Activated CD4-positive, alpha-beta T cell treated with anti-CD3 and anti-CD28 coated beads, Interleukin-2, Interleukin-4, amounts not matched to agents 100 ng/mL and 50 ng/mL, durations not matched to agents 16 hours and 8 hours (primary cell): ENCODE measurements at regions not wholly inside any gene's neighbourhood (a gene's known extent, or its start where the extent isn't known, plus 50 kb on each side); places are given as distances from the start of the nearest gene placed in this dataset.
"Not testable (repeated sequence)": the region's sequence is repeated elsewhere in the genome, so short reads cannot be mapped to it uniquely, and the experiment has no call there.

Source experiments
- DNase-seq: peaks from one replicate; pipeline ENCODE4 v3.0.0-alpha.2; 2020; ENCODE audit warnings: low spot score

DNA sequence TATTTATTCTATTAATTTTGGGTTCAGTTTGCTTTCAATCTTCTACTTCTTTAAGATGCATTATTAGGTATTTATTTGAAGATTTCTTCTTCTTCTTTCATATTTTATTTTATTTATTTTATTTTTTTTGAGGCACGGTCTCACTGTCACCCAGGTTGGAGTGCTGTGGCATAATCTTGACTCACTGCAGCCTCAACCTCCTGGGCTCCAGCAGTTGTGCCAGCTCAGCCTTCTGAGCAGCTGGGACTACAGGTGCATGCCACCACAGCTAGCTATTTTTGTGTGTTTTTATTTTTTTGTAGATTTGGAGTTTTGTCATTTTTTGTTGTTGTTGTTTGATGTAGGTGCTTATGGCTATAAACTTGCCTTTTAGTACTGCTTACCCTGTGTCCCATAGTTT, 543.2 kb upstream of the SGO1 start:
- DNase-seq = no peak

DNA sequence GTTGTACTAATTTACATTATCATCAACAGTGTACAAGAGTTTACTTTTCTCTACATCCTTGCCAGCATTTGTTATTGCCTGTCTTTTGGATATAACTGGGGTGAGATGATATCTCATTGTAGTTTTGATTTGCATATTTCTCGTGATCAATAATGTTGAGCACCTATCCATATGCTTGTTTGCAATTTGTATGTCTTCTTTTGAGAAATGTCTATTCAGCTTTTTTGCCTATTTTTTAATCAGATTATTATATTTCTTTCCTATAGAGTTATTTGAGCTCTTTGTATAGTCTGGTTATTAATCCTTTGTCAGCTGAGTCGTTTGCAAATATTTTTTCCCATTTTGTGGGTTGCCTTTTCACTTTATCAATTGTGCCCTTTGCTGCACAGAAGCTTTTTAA, 540.8 kb upstream of the SGO1 start:
- no peak for DNase-seq

DNA sequence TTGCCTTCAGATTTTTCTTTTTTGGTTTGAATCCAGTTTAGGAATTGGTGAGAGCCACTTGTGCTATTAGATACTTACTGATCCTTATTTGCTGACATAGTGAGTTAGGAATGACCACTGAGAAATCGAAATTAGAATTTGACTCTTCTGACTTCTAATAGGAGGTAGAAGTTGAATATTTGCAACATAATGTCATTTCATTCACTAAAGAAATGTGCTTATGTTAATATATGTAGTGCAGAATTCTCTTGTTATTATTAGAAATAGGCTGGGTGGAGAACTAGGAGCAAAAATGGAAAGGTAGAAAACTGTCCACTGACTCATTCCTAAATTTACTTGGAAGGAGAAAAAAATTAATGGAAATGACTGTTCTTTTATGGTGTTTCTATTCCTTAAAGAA, 538.2 kb upstream of the SGO1 start:
- no peak for DNase-seq

DNA sequence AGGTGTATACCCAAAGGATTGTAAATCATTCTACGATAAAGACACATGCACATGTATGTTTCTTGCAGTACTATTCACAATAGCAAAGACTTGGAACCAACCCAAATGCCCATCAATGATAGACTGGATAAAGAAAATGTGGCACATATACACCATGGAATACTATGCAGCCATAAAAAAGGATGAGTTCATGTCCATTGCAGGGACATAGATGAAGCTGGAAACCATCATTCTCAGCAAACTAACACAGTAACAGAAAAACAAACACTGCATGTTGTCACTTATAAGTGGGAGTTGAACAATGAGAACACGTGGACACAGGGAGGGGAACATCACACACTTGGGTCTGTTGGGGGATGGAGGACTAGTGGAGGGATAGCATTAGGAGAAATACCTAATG, 530.4 kb upstream of the SGO1 start:
- not testable (repeated sequence) for DNase-seq

DNA sequence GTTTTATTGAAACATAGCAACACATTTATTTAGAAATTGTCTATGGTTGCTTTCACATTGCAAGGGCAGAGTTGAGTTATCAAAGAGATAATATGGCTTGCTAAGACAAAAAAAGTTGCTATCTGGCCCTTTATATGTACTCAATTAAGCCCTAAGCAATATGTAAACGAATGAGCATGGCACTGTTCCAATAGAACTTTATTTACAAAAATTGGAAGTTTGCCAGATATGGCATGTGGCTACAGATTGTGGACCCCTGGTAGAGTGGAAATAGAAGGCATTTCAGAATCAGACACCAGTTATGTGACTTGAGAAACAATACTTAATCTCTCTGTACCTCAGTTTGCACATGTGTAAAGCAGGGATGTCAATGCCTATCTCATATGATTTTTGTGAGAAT, 515.6 kb upstream of the SGO1 start:
- DNase-seq = no peak

DNA sequence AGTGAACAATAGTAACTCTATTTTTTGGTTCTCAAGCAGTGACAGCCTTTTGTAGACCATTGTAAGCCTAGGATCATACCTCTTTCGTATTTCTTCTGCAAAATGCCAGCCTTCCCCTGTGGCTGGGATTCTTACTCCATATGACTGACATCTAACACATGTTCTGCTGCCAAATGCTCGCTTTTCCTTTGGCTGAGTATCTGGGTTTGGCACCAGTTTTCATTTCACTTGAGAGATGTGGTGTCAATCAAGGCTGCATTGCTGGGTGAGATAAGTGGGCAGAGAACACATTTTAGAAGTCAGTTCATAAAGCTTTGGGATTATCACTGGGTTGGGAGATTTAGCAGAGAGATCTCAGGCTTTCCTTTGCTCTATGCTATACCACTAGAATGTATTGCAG, 514.7 kb upstream of the SGO1 start:
- DNase-seq = no peak

DNA sequence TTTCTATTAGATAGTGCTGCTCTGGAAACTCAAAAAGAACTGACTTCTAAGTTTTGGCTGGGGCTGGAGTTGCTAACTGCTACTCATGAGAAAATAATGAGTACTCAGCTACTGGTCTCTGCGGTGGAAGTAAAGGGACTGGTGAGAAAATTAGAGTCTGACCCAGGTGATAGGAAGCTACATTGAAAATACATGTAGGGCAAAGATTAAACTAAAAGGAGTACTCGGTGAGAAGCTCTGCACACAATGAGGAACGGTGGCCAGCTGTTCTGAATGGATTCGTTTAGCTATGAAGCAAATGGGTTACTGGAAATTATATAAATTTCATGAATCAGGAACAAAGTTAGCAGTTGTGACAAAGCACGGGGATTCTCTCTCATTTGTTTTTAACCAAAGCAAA, 512.9 kb upstream of the SGO1 start:
- DNase-seq = no peak

DNA sequence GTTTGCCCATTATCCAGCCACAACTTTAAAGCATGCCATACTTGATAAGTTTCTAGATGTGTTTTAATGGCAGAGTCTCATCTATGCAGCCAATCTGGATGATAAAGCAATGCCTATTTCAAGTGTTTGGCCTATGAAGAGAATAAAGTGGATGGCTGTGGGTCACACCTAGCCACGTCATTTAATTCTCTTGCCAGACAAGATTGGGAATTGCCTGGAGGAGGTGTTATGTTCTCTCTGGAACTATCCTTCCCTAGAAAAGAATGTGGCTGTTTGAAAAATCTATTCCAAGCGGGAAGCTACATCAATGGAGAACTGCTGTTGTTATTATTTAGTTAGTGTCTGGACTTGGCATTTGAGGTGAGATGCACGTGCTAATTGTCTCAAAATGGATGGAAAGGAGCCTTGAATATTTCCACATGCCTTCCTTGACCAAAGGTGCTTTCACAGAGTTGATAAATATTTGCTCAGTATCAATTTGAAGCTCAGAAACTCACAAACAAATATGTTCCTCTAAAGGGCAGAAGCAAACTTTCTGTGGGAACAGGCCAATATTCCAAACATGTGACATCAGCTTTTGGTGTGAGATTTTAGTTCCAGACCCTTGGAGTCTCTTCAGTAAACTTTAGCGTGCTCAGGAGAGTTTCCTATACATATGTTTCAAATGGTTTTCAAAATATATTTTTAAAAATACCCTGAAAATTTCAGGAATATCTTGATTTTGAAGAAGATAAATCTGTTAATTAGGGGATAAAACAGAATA, 510.6 kb upstream of the SGO1 start:
- no peak for DNase-seq

DNA sequence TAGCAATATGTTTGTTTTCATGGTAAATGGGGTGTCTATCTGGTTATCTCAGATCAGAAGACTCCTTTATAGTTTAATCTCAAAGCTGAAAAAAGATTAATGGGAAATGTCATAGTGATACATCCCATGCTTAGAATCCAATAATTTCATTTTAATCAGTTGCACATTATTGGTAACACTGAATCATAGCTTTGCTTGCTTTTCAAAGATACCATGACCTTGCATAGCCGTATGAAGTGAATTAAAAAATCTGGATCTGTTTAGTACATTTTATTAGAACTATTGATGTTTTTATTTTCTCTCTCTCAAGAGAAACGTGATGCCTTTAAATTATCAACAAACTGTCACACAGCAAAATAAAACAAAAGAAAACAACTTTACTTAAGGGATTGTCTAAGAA, 506.7 kb upstream of the SGO1 start:
- no peak for DNase-seq

DNA sequence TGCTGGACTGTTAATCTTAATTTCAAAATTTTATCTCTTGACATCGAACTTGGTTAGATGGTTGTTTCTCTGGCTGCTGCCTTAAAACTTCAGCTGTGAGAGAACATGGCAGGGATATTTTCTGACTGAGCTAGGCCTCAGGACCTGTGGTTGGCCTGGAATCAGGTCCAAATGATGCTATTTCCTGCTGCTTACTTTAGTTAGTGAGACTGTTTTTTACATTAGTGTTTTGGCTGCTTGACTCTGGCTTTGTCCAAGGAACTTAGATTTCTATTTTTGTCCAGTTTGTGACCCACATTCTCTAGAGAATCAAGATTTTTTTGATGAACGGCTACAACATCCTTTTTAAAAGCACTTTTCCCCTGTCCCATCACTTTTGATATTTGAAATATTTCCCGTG, 497.9 kb upstream of the SGO1 start:
- no peak for DNase-seq

DNA sequence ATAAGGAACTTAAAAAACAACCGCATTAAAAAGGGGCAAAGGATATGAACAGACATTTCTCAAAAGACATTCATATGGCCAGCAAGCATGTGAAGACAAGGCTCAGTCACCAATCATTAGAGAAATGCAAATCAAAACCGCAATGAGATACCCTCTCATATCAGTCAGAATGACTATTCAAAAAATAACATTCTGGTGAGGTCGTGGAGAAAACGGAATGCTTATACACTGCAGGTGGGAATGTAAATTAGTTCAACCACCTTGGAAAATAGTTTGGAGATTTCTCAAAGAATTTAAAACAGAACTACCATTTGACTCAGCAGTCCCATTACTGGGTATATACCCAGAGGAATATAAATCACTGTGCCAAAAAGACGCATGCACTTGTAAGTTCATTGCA, 496.6 kb upstream of the SGO1 start:
- no peak for DNase-seq

DNA sequence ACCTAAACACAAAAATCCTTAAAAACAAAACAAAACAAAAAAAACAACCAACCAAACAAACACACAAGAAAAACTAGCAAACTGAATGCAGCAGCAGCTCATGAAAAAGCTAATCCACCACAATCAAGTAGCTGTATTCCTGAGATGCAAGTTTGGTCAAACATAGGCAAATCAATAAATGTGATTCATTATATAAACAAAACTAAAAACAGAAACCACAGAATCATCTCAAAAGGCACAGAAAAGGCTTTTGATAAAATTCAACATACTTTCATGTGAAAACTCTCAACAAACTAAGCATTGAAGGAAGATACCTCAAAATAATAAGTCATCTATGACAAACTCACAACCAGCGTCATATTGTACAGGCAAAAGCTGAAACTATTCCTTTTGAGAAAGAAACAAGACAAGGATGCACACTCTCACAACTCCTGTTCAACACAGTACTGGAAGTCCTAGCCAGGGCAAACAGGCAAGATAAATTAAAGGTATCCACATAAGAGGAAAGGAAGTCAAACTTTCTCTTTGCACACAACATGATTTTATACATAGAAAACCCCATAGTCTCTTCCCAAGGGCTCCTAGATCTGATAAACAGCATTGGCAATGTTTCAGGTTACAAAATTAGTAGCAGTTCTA, 495.1 kb upstream of the SGO1 start:
- DNase-seq = no peak

DNA sequence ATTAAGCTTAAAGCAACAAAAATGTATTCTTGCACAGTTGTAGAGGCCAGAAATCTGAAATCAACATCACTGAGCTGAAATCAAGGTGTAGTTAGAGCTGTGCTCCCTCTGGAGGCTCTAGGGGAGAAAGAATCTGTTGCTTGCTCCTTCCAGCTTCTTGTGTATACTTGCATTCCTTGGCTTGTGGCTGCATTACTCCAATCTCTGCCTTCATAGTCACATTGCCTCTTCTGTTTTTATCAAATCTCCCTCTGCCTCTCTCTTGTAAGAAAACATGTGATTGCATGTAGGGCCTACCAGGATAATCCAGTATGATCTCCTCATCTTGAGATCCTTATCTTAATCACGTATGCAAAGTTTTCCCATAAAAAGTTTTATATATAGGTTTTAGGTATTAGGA, 487.9 kb upstream of the SGO1 start:
- no peak for DNase-seq

DNA sequence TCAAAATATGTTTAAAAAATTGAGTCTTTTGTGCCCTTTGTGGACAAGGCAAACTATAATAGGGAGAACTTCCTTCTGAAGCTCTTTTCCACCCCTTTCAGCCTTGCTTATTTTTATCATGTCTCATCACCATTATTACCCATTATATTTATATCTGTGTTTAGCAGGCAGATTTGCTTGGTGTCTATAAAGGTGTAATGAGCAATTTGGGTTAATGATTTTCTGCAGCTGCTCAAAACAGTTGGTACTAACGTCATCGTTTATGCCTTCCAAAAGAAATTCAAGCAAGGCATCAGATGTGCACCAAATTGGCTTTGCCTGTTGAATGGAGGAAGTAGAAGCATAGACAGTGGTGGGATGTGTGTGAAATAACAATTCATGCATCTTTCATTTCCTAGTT, 483.7 kb upstream of the SGO1 start:
- DNase-seq = no peak

DNA sequence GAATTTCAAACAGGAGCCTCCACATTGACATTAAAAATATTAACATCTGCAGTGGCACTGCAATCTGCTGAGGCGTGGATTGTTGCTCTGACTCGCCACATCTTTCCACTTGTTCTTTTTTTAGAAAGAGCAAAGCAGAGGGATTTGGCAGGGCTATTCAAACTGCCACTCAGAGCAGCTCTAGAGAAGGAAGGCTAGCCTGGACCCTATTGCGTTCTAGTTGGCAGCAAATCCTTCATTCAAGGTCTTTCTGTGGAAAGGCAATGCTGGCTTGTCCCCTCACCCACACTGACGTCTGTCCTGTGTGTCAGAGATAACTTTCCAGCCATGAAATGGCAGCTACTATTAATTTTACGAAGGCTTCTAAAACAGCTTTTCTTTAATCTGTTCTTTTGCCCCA, 483.2 kb upstream of the SGO1 start:
- no peak for DNase-seq

DNA sequence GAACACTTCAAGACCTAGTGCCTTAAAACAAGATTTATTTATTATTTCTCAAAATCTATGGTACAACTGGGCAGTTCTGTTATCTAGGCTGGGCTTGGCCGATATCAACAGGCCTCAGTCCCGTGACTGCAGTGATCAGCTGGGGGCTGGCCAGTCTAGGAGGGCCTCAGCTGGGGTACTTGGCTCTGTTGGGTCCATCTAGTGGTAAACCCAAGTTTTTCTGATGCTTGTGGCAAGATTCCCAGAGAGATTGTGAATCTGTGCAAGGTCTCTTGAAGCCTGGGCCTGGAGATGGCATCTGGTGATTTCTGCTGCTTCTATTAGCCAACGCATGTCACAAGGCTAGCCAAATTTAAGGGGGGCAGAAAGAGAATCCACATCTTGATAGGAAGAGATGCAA, 482.4 kb upstream of the SGO1 start:
- no peak for DNase-seq

DNA sequence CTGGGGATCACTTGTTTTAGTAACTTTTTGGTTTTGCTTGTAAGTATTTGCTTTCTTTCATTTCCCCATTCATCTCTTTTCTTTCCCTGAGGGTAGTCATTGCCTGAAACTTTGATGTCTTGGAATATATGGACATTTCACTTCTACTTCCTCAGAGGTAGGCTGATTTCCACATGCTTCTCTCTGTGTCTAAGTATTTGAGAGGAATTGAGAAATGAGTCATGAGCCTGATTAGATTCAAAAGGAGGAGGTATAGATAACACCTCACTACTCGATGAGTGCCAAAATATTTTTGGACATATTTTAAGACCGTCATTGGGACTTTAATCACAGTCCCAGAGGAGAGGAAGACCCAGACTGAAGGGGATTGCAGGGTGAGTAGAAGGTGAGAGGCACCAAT, 480.1 kb upstream of the SGO1 start:
- no peak for DNase-seq

DNA sequence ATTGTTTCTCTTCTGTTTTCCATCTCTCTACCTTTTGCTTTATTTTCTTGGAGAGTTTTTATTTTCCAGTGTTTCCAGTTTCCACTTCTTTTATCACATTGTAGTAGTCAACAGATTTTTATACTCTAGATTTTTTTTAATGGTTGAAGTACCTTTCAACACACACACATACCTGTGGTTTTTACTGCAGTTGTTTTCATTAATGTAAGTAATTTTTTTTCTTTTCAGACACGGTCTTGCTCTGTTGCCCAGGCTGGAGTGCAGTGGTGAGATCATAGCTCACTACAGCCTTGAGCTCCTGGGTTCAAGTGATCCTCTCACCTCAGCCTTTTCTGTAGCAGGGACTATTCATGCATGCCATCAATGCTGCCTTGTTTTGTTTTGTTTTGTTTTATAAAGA, 472.5 kb upstream of the SGO1 start:
- DNase-seq = no peak

DNA sequence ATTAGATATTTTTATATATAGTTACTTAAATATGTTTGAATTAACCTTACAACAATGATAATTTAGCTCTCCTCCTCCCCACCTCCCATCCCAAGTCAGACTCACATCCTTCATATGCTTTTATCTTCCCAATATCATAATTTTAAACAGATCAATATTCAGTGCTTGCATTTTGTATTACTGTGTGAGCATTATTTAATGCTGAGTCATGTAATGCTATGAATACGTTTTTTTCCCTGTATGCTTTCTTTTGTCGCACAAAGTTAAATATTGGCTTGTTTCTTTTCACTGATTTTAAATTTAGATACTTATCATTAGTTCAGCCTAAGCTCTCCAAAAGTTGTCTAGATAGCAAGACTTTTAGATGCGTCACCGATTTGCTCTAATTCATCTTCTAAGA, 471.6 kb upstream of the SGO1 start:
- no peak for DNase-seq

DNA sequence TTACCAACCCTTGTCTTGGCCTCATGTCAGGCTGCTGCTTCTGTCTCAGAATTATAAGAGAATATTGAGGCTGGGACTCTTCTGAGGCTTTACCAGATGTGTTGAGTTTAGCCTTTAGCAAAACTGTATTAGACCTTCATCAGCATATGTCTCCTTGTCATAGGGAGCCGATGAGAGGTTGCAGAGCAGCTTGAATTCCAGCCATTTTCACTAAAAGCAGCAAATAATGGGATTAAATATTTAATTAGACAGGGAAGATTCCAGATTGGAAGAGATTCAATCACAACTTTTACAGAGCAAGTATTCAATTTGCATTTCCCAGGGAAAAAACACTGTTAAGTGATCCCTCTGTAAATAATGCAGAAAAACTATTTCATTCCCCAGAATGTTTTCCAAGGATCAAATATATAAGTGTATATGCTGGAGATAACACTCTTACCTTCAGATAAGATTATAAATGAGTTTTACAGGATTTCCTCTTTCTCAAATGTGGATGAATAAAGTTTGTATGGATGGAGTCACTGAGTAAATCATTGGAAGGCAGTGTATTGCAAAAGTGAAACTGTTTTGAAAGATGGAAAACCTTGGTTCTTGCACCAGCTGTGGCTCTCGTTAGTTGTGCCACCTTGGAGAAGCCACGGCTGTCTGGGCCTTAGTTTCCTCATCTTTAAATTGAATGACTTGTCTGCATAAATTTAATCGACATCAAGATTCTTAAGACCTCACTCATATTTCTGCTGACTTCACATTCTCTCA, 466.4 kb upstream of the SGO1 start:
- no peak for DNase-seq

DNA sequence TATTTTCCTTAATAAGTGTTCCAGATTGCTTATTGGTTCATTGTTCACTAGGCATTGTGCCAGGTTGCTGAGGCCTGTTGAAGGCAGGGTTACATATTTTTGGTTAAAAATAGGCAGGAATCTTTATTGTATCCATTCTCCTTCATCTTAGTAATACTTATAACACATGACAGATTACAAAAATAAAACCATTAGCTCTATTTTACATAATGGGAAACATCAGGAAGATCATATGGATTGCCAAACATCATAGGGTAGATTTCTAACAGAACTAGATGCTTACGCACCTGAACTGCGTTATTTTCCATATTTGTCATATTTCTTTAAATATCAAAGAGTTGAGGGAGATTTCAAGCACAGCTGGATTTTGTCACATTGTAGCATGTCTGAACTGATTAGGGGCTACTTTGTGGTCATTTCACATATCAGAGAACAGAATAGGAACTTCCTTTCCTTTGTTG, 462.9 kb upstream of the SGO1 start:
- DNase-seq = no peak

DNA sequence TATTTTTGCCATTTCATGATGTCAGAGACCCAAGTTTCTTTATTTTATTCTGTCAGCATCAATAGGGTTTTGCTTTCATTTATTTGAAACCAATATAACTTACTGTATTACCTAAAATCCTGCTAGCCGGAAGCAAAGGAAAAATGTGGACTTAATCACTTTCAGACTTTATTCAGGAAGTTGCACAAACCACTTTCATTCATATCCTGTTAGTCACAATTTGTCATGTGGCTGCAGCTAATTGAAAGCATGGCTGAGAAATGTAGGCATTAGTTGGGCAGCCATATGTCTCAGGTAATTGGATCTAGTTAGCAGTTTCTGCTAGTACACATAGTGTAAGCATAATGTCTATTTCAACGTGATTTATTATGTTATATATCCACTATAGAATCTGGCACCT, 462.3 kb upstream of the SGO1 start:
- DNase-seq = no peak

DNA sequence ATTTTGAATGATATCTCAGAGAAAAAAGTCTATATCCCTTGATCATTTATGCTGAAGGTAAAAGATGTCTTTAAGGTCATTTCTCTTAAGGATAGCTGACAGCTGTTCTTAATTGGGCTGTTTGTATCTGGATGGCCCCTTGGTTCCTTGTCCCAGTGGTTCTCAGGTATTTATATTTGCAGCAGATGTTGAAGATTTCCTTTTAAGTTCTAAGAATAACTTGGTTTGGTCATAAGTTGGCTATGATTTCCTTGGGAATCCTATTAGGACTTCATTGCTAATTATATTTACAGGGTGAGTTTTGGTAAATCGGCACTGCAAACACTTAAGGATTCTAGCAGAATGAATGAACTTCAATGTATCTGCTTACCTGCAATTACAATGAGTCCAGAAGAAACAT, 460.4 kb upstream of the SGO1 start:
- no peak for DNase-seq
